Left ventricle myocardium inferior (tissue), 1 donor: ENCODE measurements at regions not wholly inside any gene's neighbourhood (a gene's known extent, or its start where the extent isn't known, plus 50 kb on each side); places are given as distances from the start of the nearest gene placed in this dataset.
"Not testable (repeated sequence)": the region's sequence is repeated elsewhere in the genome, so short reads cannot be mapped to it uniquely, and the experiment has no call there.

Source experiments
- DNase-seq: peaks from one replicate; pipeline ENCODE4 v3.0.0-alpha.2; 2020
- H3K27ac ChIP-seq: fragments of 200-600 bp; replicated peaks from 2 replicates; pipeline ENCODE4 v1.8.0; 2021
- H3K27me3 ChIP-seq: fragments of 200-600 bp; 2 replicates; pipeline ENCODE4 v1.8.0; 2021; ENCODE audit warnings: low read depth
- H3K36me3 ChIP-seq: fragments of 200-600 bp; 2 replicates; pipeline ENCODE4 v1.8.0; 2021
- H3K4me1 ChIP-seq: fragments of 200-600 bp; 2 replicates; pipeline ENCODE4 v1.8.0; 2021
- H3K4me3 ChIP-seq: fragments of 200-600 bp; 2 replicates; pipeline ENCODE4 v1.8.0; 2021; ENCODE audit warnings: mild to moderate bottlenecking, moderate library complexity
- H3K9me3 ChIP-seq: fragments of 200-600 bp; replicated peaks from 2 replicates; pipeline ENCODE4 v1.8.0; 2021
- intact Hi-C: fragments of 100-400 bp; cut with micrococcal nuclease; formaldehyde crosslinking; loops from one replicate; pipeline ENCODE4 v1.11.0; 2022
- TF ChIP-seq, protein P1 (sequence below): fragments of 200-600 bp; IDR thresholded peaks from 2 replicates; pipeline ENCODE4 v1.8.0; 2021; ENCODE audit warnings: antibody characterized with exemption, mild to moderate bottlenecking, borderline replicate concordance
- donor health status: DM: no; HTN: yes; CAD: no; lungs with severe emphysema.

DNA sequence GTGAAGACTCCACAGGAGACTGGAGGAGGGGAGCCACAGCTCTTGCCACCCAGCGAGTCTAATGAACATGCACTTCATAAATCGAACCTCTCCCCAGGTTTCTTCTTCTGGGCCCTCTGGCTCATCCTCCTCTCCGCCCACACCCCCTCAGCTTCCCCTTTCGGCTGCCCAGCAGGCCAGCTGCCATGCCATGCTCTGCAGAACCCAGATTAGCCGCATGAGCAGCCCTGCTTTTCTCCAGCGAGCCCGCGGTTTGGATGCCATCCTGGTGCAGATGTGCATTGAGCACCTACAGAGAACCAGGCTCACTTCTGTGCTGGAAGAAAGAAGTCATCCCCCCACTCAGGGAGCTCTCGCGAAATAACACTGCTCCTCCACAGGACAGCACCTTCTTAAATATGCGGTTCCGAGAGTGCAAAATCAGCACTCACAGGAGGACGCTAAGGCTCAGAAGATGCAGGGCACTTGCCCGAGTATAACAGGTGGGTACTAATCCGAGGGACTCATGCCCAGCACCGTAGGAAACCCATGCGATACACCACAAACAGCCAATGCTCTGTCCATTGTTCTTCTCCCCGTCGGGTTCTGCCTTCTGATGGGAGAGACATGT, 143.0 kb upstream of the THBS2 start:
- TF ChIP-seq, protein P1, sequence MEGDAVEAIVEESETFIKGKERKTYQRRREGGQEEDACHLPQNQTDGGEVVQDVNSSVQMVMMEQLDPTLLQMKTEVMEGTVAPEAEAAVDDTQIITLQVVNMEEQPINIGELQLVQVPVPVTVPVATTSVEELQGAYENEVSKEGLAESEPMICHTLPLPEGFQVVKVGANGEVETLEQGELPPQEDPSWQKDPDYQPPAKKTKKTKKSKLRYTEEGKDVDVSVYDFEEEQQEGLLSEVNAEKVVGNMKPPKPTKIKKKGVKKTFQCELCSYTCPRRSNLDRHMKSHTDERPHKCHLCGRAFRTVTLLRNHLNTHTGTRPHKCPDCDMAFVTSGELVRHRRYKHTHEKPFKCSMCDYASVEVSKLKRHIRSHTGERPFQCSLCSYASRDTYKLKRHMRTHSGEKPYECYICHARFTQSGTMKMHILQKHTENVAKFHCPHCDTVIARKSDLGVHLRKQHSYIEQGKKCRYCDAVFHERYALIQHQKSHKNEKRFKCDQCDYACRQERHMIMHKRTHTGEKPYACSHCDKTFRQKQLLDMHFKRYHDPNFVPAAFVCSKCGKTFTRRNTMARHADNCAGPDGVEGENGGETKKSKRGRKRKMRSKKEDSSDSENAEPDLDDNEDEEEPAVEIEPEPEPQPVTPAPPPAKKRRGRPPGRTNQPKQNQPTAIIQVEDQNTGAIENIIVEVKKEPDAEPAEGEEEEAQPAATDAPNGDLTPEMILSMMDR = no peak
- H3K27me3 ChIP-seq = peaks cover 16% of the 10 kb centered on the region
- intact Hi-C loops = no loop called here

DNA sequence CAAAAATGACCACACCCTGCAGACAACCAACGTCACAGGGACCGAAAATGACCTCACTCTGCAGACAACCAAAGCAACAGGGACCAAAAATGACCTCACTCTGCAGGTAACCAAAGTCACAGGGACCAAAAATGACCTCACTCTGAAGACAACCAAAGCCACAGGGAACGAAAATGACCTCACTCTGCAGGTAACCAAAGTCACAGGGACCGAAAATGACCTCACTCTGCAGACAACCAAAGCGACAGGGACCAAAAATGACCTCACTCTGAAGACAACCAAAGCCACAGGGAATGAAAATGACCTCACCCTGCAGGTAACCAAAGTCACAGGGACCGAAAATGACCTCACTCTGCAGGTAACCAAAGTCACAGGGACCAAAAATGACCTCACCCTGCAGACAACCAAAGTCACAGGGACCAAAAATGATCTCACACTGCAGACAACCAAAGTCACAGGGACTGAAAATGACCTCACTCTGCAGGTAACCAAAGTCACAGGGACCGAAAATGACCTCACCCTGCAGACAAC, 142.4 kb upstream of the THBS2 start:
- H3K36me3 ChIP-seq, H3K27ac ChIP-seq, H3K4me3 ChIP-seq, H3K4me1 ChIP-seq, intact Hi-C loops, DNase-seq: not testable (repeated sequence)
- peaks cover 17% of the 10 kb centered on the region for H3K9me3 ChIP-seq
- peaks cover 16% of the 10 kb centered on the region for H3K27me3 ChIP-seq

More for the DNA sequence above, 143.0 kb upstream of the THBS2 start:
- Histone ChIP-seq H3K36me3 (no peaks in the 10 kb centered on the region), H3K27ac (no peak overlapping the region), H3K4me1 (no peaks in the 10 kb centered on the region), H3K9me3 (peaks cover 12% of the 10 kb centered on the region), H3K4me3 (no peak overlapping the region)
- DNase-seq = no peak

DNA sequence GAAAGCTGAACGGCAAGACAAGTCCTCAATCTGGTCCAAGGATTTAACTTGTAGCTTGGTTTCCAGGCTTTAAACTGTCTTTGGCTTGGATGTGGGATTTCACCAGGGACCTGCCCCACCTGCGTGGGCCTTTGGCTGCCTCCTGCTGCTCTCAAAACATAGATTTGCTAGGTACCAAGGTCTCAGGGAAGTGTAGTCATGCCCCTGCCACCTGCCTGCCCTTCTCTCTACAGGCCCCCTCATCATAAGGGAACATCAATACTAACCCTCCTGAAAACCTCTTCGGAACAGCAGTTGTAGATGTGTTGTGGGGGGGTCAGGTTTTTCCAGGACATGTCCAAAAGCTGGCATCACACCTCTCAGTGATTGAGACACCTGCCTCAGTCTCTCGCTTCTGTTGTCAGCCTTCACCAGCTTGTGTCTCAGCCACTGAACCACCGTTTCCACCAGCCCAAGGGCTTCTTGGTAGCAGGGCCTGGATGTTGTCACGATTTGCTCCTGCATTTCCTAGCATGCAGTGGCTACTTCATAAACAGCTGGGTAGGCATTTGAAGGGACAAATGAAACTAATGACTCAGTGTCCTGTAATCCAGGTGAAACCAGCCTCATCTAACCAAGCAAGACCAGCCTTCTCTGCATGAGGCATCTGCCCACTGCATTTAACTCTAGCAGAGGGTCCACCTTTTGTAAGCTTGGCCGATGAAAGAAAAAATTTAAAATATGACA, 141.6 kb upstream of the THBS2 start:
- Histone ChIP-seq H3K4me3 (no peak overlapping the region), H3K27me3 (peaks cover 16% of the 10 kb centered on the region), H3K4me1 (no peaks in the 10 kb centered on the region), H3K9me3 (peaks cover 26% of the 10 kb centered on the region), H3K36me3 (no peaks in the 10 kb centered on the region), H3K27ac (no peak overlapping the region)
- TF ChIP-seq, protein P1 = no peak
- intact Hi-C loops = no loop called here
- DNase-seq = no peak

DNA sequence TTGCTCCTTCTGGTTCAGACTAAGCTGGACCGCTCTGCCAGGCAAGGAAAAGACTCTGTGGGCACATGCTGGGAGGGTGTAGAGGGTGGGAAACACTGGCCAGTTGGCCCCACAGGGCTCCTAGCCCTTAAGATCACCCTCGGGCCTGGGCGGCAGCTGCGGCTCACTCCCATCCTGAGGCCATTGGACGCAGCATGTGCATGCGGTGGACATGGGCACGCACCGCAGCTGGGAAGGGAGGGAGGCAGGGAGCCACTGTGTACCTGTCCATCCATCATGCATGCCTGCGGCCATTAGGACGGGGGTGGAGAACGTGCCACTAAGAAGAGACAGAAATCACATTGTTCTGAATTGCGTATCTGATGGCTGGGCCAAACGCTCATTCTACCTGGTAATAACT, 140.1 kb upstream of the THBS2 start:
- DNase-seq = no peak
- Histone ChIP-seq H3K4me1 (no peaks in the 10 kb centered on the region), H3K4me3 (no peak overlapping the region), H3K36me3 (no peaks in the 10 kb centered on the region), H3K9me3 (peaks cover 37% of the 10 kb centered on the region), H3K27me3 (peaks cover 16% of the 10 kb centered on the region), H3K27ac (no peak overlapping the region)
- TF ChIP-seq, protein P1 = no peak
- intact Hi-C loops = no loop called here

DNA sequence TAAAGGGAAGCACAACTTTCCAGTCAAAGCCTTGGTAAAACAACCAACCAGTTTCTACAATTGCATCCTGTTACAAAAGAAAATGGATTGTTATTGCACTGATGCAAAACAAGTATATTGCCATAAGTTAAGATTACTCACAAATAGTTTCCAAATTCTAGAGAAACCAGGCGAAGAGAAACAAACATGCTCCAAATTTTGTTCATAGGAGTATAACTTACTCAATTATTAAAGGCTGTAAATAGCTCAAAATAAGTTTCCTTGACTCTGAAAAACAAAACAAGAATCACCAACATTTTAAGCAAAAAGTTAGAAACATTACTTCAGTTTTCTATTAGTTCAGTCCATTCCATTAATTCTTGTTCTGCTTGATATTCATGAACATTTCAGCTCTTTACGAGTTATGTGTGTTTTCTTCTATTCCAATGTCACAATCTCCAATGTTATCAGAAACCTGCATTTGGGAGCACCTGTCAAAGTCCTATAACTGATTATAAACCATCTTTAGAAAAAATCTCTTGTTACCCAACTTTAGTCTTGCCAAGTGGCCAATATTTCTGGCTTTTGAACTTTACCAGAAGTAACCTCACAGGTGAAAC, 137.9 kb upstream of the THBS2 start:
- H3K9me3 ChIP-seq = peaks cover 37% of the 10 kb centered on the region
- H3K36me3 ChIP-seq = no peaks in the 10 kb centered on the region
- peaks cover 24% of the 10 kb centered on the region for H3K27me3 ChIP-seq
- intact Hi-C loops = no loop called here
- H3K4me1 ChIP-seq = no peaks in the 10 kb centered on the region
- DNase-seq = no peak
- H3K27ac ChIP-seq = no peak overlapping the region
- TF ChIP-seq, protein P1 = no peak
- H3K4me3 ChIP-seq = no peak overlapping the region
